Fibroblast of lung (primary cell): ENCODE measurements at regions not wholly inside any gene's neighbourhood (a gene's known extent, or its start where the extent isn't known, plus 50 kb on each side); places are given as distances from the start of the nearest gene placed in this dataset.

Experiments used
- CTCF ChIP-seq, 2 donors: IDR thresholded peaks in 1 of 2; conservative IDR thresholded peaks in 1 of 2; 1 replicate in 1 of 2; 2 replicates in 1 of 2; pipeline ENCODE4 v1.5.1; 2011 to 2012; ENCODE audit warnings: low read length in 2 of 2, control low read depth in 1 of 2, inconsistent platforms in 1 of 2, low read depth in 1 of 2, mild to moderate bottlenecking in 1 of 2
- EZH2 ChIP-seq: IDR thresholded peaks from 2 replicates; pipeline ENCODE4 v1.5.1; 2012; ENCODE audit warnings: low read length, control low read depth, mild to moderate bottlenecking; ENCODE audit errors: missing control alignments

- TF ChIP-seq CTCF (conservative IDR thresholded peaks at IDR 0.05 in 1 of 2, IDR thresholded peaks at IDR 0.05 in 1 of 2; ENCODE audit: low read depth in 1 of 2, low read length in 2 of 2): no peak
- no peak for TF ChIP-seq EZH2
These were observed 353.8 kb upstream of the WWC1 start for GRCh38 chr5:167937635-167937998.
